B cell (primary cell): ENCODE measurements at regions not wholly inside any gene's neighbourhood (a gene's known extent, or its start where the extent isn't known, plus 50 kb on each side); places are given as distances from the start of the nearest gene placed in this dataset.

ENCODE experiments used
- ATAC-seq: fragments of 200-7000 bp; cut with Tn5 transposase; one replicate; pipeline ENCODE4 v1.10.0; 2021; ENCODE audit warnings: low read depth, mild to moderate bottlenecking, moderate number of reproducible peaks, moderate library complexity
- CTCF ChIA-PET: fragments of 350-600 bp; sonication (Branson Sonifier 250); formaldehyde crosslinking; loops from one replicate; lab custom pipeline; 2021; ENCODE audit warnings: antibody characterized with exemption, inconsistent platforms; lab: Charles Lee
- POLR2A ChIA-PET: fragments of 350-600 bp; sonication (Branson Sonifier 250); formaldehyde crosslinking; loops from one replicate; lab custom pipeline; 2021; ENCODE audit warnings: antibody characterized with exemption; lab: Charles Lee
- DNase-seq: peaks from one replicate; pipeline ENCODE4 v3.0.0; 2013
- H2AFZ ChIP-seq: 2 replicates; pipeline ENCODE4 v1.6.1; 2012; ENCODE audit warnings: mild to moderate bottlenecking, low read depth, low read length; ENCODE audit not compliant: insufficient read depth, poor library complexity, severe bottlenecking
- H3K27ac ChIP-seq, 2 donors: 1 replicate in 1 of 2; 2 replicates in 1 of 2; pipeline ENCODE4 v1.5.1; 2012 to 2013; ENCODE audit warnings: low read length in 2 of 2, mild to moderate bottlenecking in 2 of 2, moderate library complexity in 1 of 2
- H3K27me3 ChIP-seq, 4 experiments: fragments of 200-600 bp in 1 of 4; sonication (generic) in 1 of 4; replicated peaks in 1 of 4; 1 replicate in 2 of 4; 2 replicates in 2 of 4; pipeline versions ENCODE4 v1.6.1 to v1.7.0; 2013 to 2016; ENCODE audit warnings: low read length in 3 of 4, mild to moderate bottlenecking in 2 of 4, mixed read lengths in 1 of 4, moderate library complexity in 1 of 4; ENCODE audit not compliant: insufficient read depth in 4 of 4, control insufficient read depth in 3 of 4; ENCODE audit errors: control extremely low read depth in 1 of 4
- H3K36me3 ChIP-seq, 2 experiments: replicated peaks in 1 of 2; 1 replicate in 1 of 2; 2 replicates in 1 of 2; pipeline versions ENCODE4 v1.6.1 to v1.7.1; 2013; ENCODE audit warnings: low read length in 1 of 2; ENCODE audit not compliant: insufficient read depth in 2 of 2, control insufficient read depth in 1 of 2; ENCODE audit errors: control extremely low read depth in 1 of 2, extremely low read depth in 1 of 2
- H3K4me1 ChIP-seq, 2 donors: fragments of 200-600 bp in 1 of 2; sonication (generic) in 1 of 2; 1 replicate in 1 of 2; 2 replicates in 1 of 2; pipeline versions ENCODE4 v1.5.1 to v1.6.1; 2013 to 2017; ENCODE audit warnings: low read length in 2 of 2; ENCODE audit not compliant: control insufficient read depth in 2 of 2, insufficient read depth in 2 of 2
- H3K4me2 ChIP-seq: replicated peaks from 2 replicates; pipeline ENCODE3; 2012; ENCODE audit warnings: mild to moderate bottlenecking, low read depth, low read length; ENCODE audit not compliant: poor library complexity, severe bottlenecking
- H3K4me3 ChIP-seq, 5 experiments: fragments of 200-600 bp in 1 of 5; sonication (generic) in 1 of 5; 1 replicate in 3 of 5; 2 replicates in 2 of 5; pipeline versions ENCODE4 v1.5.1 to v1.7.0; 2011 to 2016; ENCODE audit warnings: low read length in 4 of 5, mild to moderate bottlenecking in 4 of 5, low read depth in 2 of 5, control low read depth in 1 of 5, moderate library complexity in 1 of 5; ENCODE audit not compliant: insufficient read depth in 1 of 5; ENCODE audit errors: control extremely low read depth in 1 of 5, extremely low read depth in 1 of 5
- H3K79me2 ChIP-seq: fragments of 200-600 bp; sonication (generic); one replicate; pipeline ENCODE4 v1.6.0; 2016; ENCODE audit warnings: low read length; ENCODE audit not compliant: control insufficient read depth, insufficient read depth
- H3K9ac ChIP-seq: fragments of 200-600 bp; sonication (generic); 2 replicates; pipeline ENCODE4 v1.6.1; 2017; ENCODE audit warnings: mild to moderate bottlenecking, low read length, moderate library complexity
- H3K9me3 ChIP-seq, 3 donors: one replicate each; pipeline versions ENCODE4 v1.6.1 to v1.7.1; 2013; ENCODE audit warnings: low read length in 2 of 3; ENCODE audit not compliant: control insufficient read depth in 2 of 3, insufficient read depth in 1 of 3; ENCODE audit errors: control extremely low read depth in 1 of 3
- H4K20me1 ChIP-seq: 2 replicates; pipeline ENCODE4 v1.6.0; 2012; ENCODE audit warnings: mild to moderate bottlenecking, low read length; ENCODE audit not compliant: insufficient read depth, control insufficient read depth, poor library complexity, severe bottlenecking
- H3K27ac Mint-ChIP-seq: one replicate; pipeline ENCODE4 v1.8.0; 2021; ENCODE audit warnings: mixed read lengths
- H3K27me3 Mint-ChIP-seq: one replicate; pipeline ENCODE4 v1.8.0; 2021; ENCODE audit warnings: mixed read lengths
- H3K4me1 Mint-ChIP-seq: one replicate; pipeline ENCODE4 v1.8.0; 2021; ENCODE audit warnings: mixed read lengths
- H3K4me3 Mint-ChIP-seq: one replicate; pipeline ENCODE4 v1.8.0; 2021; ENCODE audit warnings: mixed read lengths
- H3K9me3 Mint-ChIP-seq: one replicate; pipeline ENCODE4 v1.8.0; 2022; ENCODE audit warnings: mixed read lengths; ENCODE audit not compliant: insufficient read depth
- EZH2 ChIP-seq: IDR thresholded peaks from 2 replicates; pipeline ENCODE4 v1.6.1; 2012; ENCODE audit warnings: borderline replicate concordance, low read depth, mild to moderate bottlenecking, moderate library complexity, low read length; ENCODE audit not compliant: insufficient read depth, poor library complexity, severe bottlenecking
- WGBS: methylation state at CpG from one replicate; pipeline ENCODE4 v1.1.5; 2013; ENCODE audit warnings: missing lambda C conversion rate; ENCODE audit not compliant: insufficient coverage; 5-methylcytosine and 5-hydroxymethylcytosine counted together
- intact Hi-C: fragments of 100-400 bp; cut with micrococcal nuclease; formaldehyde crosslinking; loops from one replicate; pipeline ENCODE4 v1.10.0; 2022
- TF ChIP-seq, protein P1 (sequence below): fragments of 200-600 bp; IDR thresholded peaks from one replicate; pipeline ENCODE4 v1.8.0; 2022; ENCODE audit warnings: antibody characterized with exemption, mild to moderate bottlenecking

DNA sequence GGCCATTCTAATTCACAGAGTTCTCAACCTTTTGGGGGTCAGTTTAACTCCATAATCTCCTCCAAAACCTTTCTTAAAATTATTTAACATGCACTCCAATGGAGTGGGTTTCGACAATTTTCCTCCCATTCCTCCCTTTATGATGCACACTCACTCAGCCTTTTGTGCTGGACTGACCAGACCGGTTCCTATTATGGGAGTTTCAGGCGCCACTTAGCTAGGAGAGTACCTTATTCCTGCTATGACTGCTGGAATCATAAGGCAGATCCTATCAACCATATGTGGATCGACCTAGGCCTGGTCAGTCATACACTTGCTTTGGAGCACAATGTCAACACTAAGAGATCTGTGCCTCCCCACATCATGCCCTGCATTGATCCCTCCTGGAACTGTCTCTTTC lies 63.9 kb upstream of the MOCS1 start:
- no peak overlapping the region for H3K4me2 ChIP-seq
- no peak overlapping the region for H2AFZ ChIP-seq
- POLR2A ChIA-PET: no interaction called here
- H4K20me1 ChIP-seq: no peaks in the 10 kb centered on the region
- TF ChIP-seq, protein P1, sequence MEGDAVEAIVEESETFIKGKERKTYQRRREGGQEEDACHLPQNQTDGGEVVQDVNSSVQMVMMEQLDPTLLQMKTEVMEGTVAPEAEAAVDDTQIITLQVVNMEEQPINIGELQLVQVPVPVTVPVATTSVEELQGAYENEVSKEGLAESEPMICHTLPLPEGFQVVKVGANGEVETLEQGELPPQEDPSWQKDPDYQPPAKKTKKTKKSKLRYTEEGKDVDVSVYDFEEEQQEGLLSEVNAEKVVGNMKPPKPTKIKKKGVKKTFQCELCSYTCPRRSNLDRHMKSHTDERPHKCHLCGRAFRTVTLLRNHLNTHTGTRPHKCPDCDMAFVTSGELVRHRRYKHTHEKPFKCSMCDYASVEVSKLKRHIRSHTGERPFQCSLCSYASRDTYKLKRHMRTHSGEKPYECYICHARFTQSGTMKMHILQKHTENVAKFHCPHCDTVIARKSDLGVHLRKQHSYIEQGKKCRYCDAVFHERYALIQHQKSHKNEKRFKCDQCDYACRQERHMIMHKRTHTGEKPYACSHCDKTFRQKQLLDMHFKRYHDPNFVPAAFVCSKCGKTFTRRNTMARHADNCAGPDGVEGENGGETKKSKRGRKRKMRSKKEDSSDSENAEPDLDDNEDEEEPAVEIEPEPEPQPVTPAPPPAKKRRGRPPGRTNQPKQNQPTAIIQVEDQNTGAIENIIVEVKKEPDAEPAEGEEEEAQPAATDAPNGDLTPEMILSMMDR: no peak
- TF ChIP-seq EZH2: no peak
- CTCF ChIA-PET: no interaction called here
- H3K27me3 ChIP-seq: peaks cover 0 to 3% (median 1%) of the 10 kb centered on the region in 4 experiments
- Mint-ChIP-seq H3K4me1 (no peaks in the 10 kb centered on the region), H3K27ac (no peak overlapping the region), H3K9me3 (peaks cover 14% of the 10 kb centered on the region), H3K4me3 (no peak overlapping the region), H3K27me3 (peaks cover 5% of the 10 kb centered on the region)
- H3K27ac ChIP-seq: no peak overlapping the region
- ATAC-seq (no peak), DNase-seq (no peak)
- no peaks in the 10 kb centered on the region for H3K4me1 ChIP-seq
- H3K4me3 ChIP-seq: no peak overlapping the region
- WGBS: 97% methylated on average over 4 of the region's 4 CpGs
- peaks cover 0 to 28% (median 24%) of the 10 kb centered on the region in 3 donors for H3K9me3 ChIP-seq
- intact Hi-C loops: no loop called here
- H3K79me2 ChIP-seq: no peaks in the 10 kb centered on the region
- no peak overlapping the region for H3K9ac ChIP-seq
- H3K36me3 ChIP-seq: no peaks in the 10 kb centered on the region

DNA sequence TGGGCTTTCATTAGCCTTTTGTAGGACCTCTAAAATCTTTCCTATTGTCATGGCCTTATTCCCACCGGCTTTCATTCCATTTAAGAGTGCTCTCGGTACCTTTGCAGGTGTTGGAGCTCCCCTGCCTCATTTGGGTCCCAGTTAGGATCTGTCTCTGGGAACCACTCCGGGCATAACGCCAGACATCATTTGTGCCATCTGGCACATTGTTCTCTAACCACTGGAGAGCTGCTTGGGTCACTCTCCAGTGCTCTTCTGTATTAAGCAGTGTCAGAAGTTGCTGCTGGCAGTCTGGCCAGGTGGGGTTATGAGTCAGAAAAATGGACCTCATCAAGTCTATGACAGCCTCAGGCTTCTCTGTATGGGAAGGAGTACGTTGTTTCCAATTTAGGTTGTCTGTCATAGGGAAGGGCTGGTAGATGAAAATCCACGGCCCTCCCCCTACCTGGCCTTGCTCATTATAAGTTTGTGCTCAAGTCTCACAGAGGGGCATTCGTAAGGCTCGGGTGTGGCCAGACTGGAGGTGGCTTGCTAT lies 62.9 kb upstream of the MOCS1 start:
- Histone ChIP-seq H3K27ac (no peak overlapping the region), H3K27me3 (peaks cover 0 to 4% (median 1%) of the 10 kb centered on the region in 4 experiments), H3K4me1 (no peaks in the 10 kb centered on the region), H3K79me2 (no peaks in the 10 kb centered on the region), H3K9me3 (peaks cover 0 to 36% (median 29%) of the 10 kb centered on the region in 3 donors), H3K4me3 (no peak overlapping the region), H3K36me3 (no peaks in the 10 kb centered on the region), H3K4me2 (no peak overlapping the region), H4K20me1 (no peaks in the 10 kb centered on the region), H3K9ac (no peak overlapping the region), H2AFZ (no peak overlapping the region)
- no peak overlapping the region for H3K4me3 Mint-ChIP-seq
- ChIA-PET CTCF (no interaction called here), POLR2A (no interaction called here)
- H3K27ac Mint-ChIP-seq: no peak overlapping the region
- intact Hi-C loops: no loop called here
- DNase-seq (no peak), ATAC-seq (no peak)
- H3K4me1 Mint-ChIP-seq: no peaks in the 10 kb centered on the region
- peaks cover 5% of the 10 kb centered on the region for H3K27me3 Mint-ChIP-seq
- TF ChIP-seq EZH2: no peak
- TF ChIP-seq, protein P1: no peak
- peaks cover 21% of the 10 kb centered on the region for H3K9me3 Mint-ChIP-seq
- 94% methylated on average over 6 of the region's 8 CpGs for WGBS
